GM21576 (cell line): ENCODE measurements at regions not wholly inside any gene's neighbourhood (a gene's known extent, or its start where the extent isn't known, plus 50 kb on each side); places are given as distances from the start of the nearest gene placed in this dataset.
"Not testable (repeated sequence)": the region's sequence is repeated elsewhere in the genome, so short reads cannot be mapped to it uniquely, and the experiment has no call there.

Experiments
- ATAC-seq: cut with Tn5 transposase; IDR thresholded peaks from one replicate; pipeline ENCODE4 v1.9.1; 2021; ENCODE audit warnings: mild to moderate bottlenecking, moderate library complexity; ENCODE audit not compliant: unreplicated experiment

GRCh38 chr18:35770376-35771014 lies 189.0 kb downstream of the GALNT1 start:
- no peak for ATAC-seq

DNA sequence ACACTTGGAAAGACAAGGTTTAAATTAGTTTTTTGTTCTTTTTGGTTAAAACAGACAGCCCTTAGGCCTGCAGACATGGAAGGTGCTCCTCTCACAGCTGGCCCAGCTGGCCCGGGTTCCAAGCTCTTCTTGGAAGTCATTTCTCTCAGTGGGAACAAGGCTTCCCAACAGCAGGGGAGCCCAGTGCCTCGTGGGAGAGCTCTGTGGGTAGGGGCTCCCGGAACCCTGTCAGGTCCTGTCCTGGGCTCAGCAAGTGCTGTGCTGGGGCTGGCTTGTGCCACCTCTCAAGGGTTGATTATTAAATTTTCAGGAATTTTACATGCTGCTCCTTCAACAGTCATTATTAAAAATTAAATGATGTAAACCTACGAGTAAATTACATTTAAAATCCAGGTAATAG lies 189.6 kb downstream of the GALNT1 start:
- ATAC-seq = no peak

DNA sequence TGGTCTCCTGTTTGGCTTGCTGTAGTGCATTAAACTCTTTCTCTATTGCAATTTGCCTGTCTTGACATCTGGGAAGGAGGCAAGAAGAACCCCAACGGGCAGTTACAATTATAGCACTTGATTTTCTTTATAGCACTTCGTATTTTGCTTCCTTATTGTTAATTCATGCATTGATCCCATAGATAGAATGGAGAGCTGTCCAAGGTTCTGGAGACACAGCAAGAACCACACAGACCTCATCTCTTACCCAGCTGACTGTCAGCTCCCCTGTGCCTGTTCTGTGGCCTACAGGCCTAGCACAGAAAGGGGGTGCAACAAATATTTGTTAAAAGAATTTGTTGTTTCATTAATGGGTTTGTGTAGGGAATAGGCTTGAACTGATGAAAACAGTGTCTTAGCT lies 194.3 kb downstream of the GALNT1 start:
- no peak for ATAC-seq

DNA sequence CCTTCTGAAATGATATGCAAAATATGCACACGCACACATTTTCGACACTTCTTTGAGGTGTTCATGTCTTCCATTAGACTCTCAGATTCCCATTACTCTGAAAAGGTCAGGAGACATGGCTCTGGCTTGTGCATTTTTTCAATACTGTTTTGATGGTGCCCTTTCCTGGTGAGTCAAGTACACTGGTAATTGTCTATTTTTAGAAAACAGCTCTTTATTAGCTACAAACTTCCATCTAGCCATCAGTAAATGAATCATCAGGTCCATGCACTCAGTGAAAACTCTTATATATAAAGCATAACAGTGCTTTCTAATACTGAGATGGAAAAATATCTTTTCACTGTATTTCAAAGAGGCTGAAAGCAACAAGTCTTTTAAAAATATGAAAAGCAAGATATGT lies 194.9 kb downstream of the GALNT1 start:
- no peak for ATAC-seq

- ATAC-seq = no peak
These were observed 195.4 kb upstream of the RMP24 start for GRCh38 chr18:35777039-35777438.

GRCh38 chr18:35778850-35779627 lies 193.4 kb upstream of the RMP24 start:
- no peak for ATAC-seq

GRCh38 chr18:35780937-35781336 lies 191.5 kb upstream of the RMP24 start:
- ATAC-seq = no peak

GRCh38 chr18:35782926-35783325 lies 189.6 kb upstream of the RMP24 start:
- ATAC-seq = no peak

DNA sequence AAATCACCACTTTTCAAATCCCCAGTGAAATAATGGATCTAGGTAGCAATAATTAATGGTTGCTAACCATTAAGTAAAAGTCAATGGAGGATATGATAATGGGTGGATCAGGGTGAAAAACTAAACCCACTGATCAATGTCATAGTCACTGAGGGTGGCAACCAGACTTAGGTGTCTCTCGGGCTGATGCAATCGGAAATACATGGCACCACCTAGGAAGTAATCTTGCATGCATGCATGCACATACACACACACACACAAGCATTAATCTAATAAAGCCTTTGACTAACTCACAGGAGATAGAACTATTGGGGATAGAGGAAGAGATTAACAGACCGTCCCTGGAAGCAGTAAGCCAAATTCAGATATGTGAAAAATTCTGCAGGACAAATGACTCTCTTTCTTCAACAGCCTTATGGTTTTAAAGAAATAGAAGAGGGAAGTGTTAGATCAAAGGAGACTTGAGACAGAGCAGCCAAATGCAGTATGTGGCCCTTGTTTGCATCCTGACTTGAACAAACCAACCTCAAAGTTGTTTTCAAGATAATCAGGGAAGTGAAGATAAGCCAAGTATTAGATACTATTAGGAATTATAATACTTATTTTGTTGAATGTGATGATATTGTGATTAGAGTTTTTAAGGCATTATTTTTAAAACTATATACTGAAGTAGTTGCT lies 186.0 kb upstream of the RMP24 start:
- peak; percentile 49 for ATAC-seq

GRCh38 chr18:35789543-35789942 lies 182.9 kb upstream of the RMP24 start:
- no peak for ATAC-seq

GRCh38 chr18:35797948-35798347 lies 174.5 kb upstream of the RMP24 start:
- no peak for ATAC-seq

DNA sequence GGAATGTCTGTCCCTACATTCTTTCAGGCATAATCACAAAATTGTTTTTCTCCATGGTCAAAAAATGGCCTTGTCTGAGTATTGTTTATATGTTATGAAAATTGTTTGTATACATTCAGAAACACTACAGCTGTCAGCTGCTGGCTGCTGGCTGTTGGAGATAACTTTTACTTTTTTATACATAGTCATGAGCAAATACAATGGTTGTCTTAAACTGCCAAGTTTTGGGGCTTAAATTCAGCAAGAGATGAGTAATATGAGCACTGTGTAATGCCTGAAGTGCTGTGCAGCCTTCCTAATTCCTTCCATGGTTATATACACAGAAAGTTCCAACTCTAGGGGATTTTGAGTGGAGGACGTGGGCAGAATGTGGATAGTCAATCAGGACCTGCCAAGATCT lies 168.9 kb upstream of the RMP24 start:
- ATAC-seq = no peak

GRCh38 chr18:35804377-35804776 lies 168.1 kb upstream of the RMP24 start:
- no peak for ATAC-seq

- ATAC-seq = no peak
These were observed 164.6 kb upstream of the RMP24 start for GRCh38 chr18:35807811-35808335.

DNA sequence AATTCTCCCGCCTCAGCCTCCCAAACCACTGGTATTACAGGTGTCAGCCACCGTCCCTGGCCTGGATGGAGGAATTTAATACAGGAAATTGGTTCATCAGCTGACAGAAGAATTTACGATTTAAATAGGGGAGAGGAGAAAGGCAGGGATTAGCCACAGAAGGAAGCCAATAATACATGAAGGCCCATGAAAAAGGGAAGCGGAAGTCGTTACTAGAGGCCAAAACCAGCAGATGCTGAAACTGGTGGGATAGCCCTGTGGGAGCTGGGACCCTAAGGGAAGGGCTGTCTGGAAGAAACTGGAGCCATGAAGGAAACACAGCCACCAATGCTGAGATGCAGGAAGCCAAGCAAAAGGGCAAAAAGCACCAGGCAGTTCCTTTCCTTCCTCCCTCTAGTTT lies 163.7 kb upstream of the RMP24 start:
- no peak for ATAC-seq

DNA sequence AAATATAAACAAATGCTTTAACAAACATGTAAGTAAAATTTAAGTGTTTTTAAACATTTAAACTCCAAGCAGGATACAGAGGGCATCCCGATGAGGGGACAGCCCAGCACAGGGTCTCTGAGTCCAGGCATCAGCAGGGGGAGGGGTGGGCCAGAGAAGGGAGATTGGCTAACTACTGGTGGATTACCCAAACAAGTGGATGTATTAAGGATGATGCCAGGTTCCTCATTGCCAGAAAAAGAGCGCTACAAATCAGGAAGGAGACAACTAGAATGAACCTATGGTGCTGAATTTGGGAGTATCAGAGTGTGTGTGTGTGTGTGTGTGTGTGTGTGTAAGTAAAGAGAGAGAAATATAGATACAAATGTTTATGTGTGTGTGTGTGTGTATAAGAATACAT lies 162.0 kb upstream of the RMP24 start:
- no peak for ATAC-seq

DNA sequence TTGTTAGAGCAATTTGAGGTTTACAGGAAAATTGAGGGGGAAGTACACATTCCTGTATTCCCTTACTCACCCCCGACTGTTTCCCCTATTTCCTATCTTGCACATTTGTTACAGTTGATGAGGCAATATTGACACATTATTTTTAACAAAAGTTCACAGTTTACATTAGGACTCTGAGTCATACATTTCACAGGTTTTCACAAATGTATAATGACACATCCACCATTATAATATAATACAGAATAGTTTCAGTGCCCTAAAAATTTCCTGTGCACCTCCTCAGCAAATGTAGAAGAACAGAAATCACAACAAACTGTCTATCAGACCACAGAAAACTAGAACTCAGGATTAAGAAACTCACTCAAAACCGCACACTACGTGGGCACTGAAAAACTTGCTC lies 160.6 kb upstream of the RMP24 start:
- ATAC-seq = no peak

- ATAC-seq = not testable (repeated sequence)
These were observed 157.5 kb upstream of the RMP24 start for GRCh38 chr18:35815011-35815410.

- no peak for ATAC-seq
These were observed 156.5 kb upstream of the RMP24 start for GRCh38 chr18:35816003-35816402.

GRCh38 chr18:35817604-35818352 lies 154.7 kb upstream of the RMP24 start:
- ATAC-seq = no peak

- ATAC-seq = no peak
These were observed 154.2 kb upstream of the RMP24 start for GRCh38 chr18:35818353-35818667.
